WTC11 (cell line): ENCODE measurements at regions not wholly inside any gene's neighbourhood (a gene's known extent, or its start where the extent isn't known, plus 50 kb on each side); places are given as distances from the start of the nearest gene placed in this dataset.

ENCODE experiments used
- ATAC-seq: fragments of 200-7000 bp; cut with Tn5 transposase; 2 replicates; pipeline ENCODE4 v1.10.0; 2021; ENCODE audit warnings: mild to moderate bottlenecking, moderate library complexity
- CTCF ChIA-PET: fragments of 300-600 bp; sonication (Branson Sonifier 250); formaldehyde crosslinking; loops from one replicate; lab custom pipeline; 2021; ENCODE audit warnings: antibody characterized with exemption; lab: Charles Lee
- POLR2A ChIA-PET: fragments of 350-600 bp; sonication (Branson Sonifier 250); formaldehyde crosslinking; loops from one replicate; lab custom pipeline; 2021; ENCODE audit warnings: antibody characterized with exemption; lab: Charles Lee
- DNase-seq: peaks from one replicate; pipeline ENCODE4 v3.0.0; 2021; ENCODE audit warnings: low spot score
- H3K27ac Mint-ChIP-seq: 2 replicates; pipeline ENCODE4 v1.8.0; 2021; ENCODE audit warnings: mixed read lengths
- H3K27me3 Mint-ChIP-seq: 2 replicates; pipeline ENCODE4 v1.8.0; 2021; ENCODE audit warnings: low read depth, mild to moderate bottlenecking, moderate library complexity, mixed read lengths
- H3K36me3 Mint-ChIP-seq: 2 replicates; pipeline ENCODE4 v1.8.0; 2021; ENCODE audit warnings: mixed read lengths
- H3K4me1 Mint-ChIP-seq: 2 replicates; pipeline ENCODE4 v1.8.0; 2022; ENCODE audit warnings: mixed read lengths
- H3K4me3 Mint-ChIP-seq: 2 replicates; pipeline ENCODE4 v1.8.0; 2021; ENCODE audit warnings: mild to moderate bottlenecking, moderate library complexity, mixed read lengths
- H3K9me3 Mint-ChIP-seq: 2 replicates; pipeline ENCODE4 v1.8.0; 2021; ENCODE audit warnings: mixed read lengths
- ATF1 ChIP-seq: sonication (generic); formaldehyde crosslinking; IDR thresholded peaks from 2 replicates; pipeline ENCODE4 v1.8.1; 2023; ENCODE audit warnings: mild to moderate bottlenecking, moderate library complexity, missing genetic modification reagents
- FOXK1 ChIP-seq: sonication (generic); formaldehyde crosslinking; IDR thresholded peaks from 2 replicates; pipeline ENCODE4 v1.8.0; 2022; ENCODE audit warnings: mild to moderate bottlenecking, moderate library complexity, missing genetic modification reagents
- FOXP1 ChIP-seq: sonication (generic); formaldehyde crosslinking; IDR thresholded peaks from 2 replicates; pipeline ENCODE4 v1.8.0; 2022; ENCODE audit warnings: missing genetic modification reagents, mild to moderate bottlenecking, moderate library complexity, borderline replicate concordance
- JAZF1 ChIP-seq: fragments of 250-450 bp; sonication (Bioruptor Pico); IDR thresholded peaks from 2 replicates; pipeline ENCODE4 v1.9.0; 2021; ENCODE audit warnings: moderate library complexity, mild to moderate bottlenecking, inconsistent platforms
- NFYB ChIP-seq: sonication (generic); formaldehyde crosslinking; conservative IDR thresholded peaks from 2 replicates; pipeline ENCODE4 v1.8.0; 2022; ENCODE audit warnings: low read depth, missing genetic modification reagents
- OVOL2 ChIP-seq: fragments of 250-450 bp; sonication (Bioruptor Pico); IDR thresholded peaks from 2 replicates; pipeline ENCODE4 v1.9.0; 2021; ENCODE audit warnings: mild to moderate bottlenecking, borderline replicate concordance
- RELA ChIP-seq: sonication (generic); formaldehyde crosslinking; IDR thresholded peaks from 2 replicates; pipeline ENCODE4 v1.8.1; 2022; ENCODE audit warnings: missing genetic modification reagents, mild to moderate bottlenecking, borderline replicate concordance
- RORB ChIP-seq: fragments of 250-450 bp; sonication (Bioruptor Pico); IDR thresholded peaks from 2 replicates; pipeline ENCODE4 v1.9.0; 2021; ENCODE audit warnings: mild to moderate bottlenecking
- TEAD1 ChIP-seq: sonication (generic); formaldehyde crosslinking; IDR thresholded peaks from 2 replicates; pipeline ENCODE4 v1.8.0; 2022; ENCODE audit warnings: mild to moderate bottlenecking, missing genetic modification reagents
- ZNF416 ChIP-seq: fragments of 250-450 bp; sonication (Bioruptor Pico); IDR thresholded peaks from 2 replicates; pipeline ENCODE4 v1.9.0; 2021; ENCODE audit warnings: mild to moderate bottlenecking, inconsistent platforms
- ZNF423 ChIP-seq: fragments of 250-450 bp; sonication (Bioruptor Pico); IDR thresholded peaks from 2 replicates; pipeline ENCODE4 v2.1.2; 2022; ENCODE audit warnings: mild to moderate bottlenecking, moderate library complexity
- TF ChIP-seq, protein P1 (sequence below): sonication (generic); formaldehyde crosslinking; conservative IDR thresholded peaks from 2 replicates; pipeline ENCODE4 v1.8.1; 2022; ENCODE audit warnings: mild to moderate bottlenecking, missing genetic modification reagents
- TF ChIP-seq, protein P2 (sequence below): sonication (generic); formaldehyde crosslinking; IDR thresholded peaks from 2 replicates; pipeline ENCODE4 v1.8.0; 2022; ENCODE audit warnings: mild to moderate bottlenecking, missing genetic modification reagents
- TF ChIP-seq, protein P3 (sequence below): sonication (generic); formaldehyde crosslinking; IDR thresholded peaks from 2 replicates; pipeline ENCODE4 v1.8.1; 2022; ENCODE audit warnings: mild to moderate bottlenecking, moderate library complexity, missing genetic modification reagents
- TF ChIP-seq, protein P4 (sequence below): sonication (generic); formaldehyde crosslinking; IDR thresholded peaks from 2 replicates; pipeline ENCODE4 v1.8.0; 2023; ENCODE audit warnings: missing genetic modification reagents, mild to moderate bottlenecking, borderline replicate concordance
- TF ChIP-seq, protein P5 (sequence below): sonication (generic); formaldehyde crosslinking; IDR thresholded peaks from 2 replicates; pipeline ENCODE4 v1.8.1; 2023; ENCODE audit warnings: mild to moderate bottlenecking, missing genetic modification reagents, moderate library complexity

DNA sequence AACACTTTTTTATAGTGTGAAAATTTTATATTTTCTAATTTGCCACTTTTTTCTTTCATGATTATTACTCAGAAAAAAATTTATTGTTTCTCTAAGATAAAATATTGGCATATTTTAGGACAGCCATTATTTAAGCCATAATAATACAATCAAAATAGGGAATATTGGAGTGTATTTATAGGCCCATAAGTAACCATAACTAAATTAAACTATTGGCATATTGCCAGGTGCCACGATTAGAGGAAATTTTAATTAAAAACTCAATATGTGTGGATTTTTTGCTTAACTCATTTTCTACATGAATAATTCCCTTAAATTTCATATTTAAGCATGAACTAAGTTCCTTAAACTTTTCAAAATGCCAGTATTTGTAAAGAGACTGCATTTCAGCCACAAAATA lies 587.8 kb downstream of the IPMK start:
- no peak for ATAC-seq
- H3K4me1 Mint-ChIP-seq = no peaks in the 10 kb centered on the region
- ChIA-PET CTCF (interaction anchor here (0.5 kb wide), 1 partner anchor 17 kb away, joined by 4 read pairs; no protein-coding TSS in a partner anchor), POLR2A (interaction anchor here (0.6 kb wide), 1 partner anchor 1318 kb away, joined by 3 read pairs; no protein-coding TSS in a partner anchor)
- H3K36me3 Mint-ChIP-seq = no peaks in the 10 kb centered on the region
- no peaks in the 10 kb centered on the region for H3K27me3 Mint-ChIP-seq
- no peak overlapping the region for H3K4me3 Mint-ChIP-seq
- DNase-seq = no peak
- no peak overlapping the region for H3K27ac Mint-ChIP-seq
- TF ChIP-seq, protein P1, sequence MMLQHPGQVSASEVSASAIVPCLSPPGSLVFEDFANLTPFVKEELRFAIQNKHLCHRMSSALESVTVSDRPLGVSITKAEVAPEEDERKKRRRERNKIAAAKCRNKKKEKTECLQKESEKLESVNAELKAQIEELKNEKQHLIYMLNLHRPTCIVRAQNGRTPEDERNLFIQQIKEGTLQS (CRISPR knock-in tag) = no peak
- TF ChIP-seq RELA (no peak), ZNF423 (CRISPR knock-in tag) (no peak), FOXK1 (CRISPR knock-in tag) (no peak), FOXP1 (no peak), ZNF416 (CRISPR knock-in tag) (no peak), ATF1 (no peak), RORB (CRISPR knock-in tag) (no peak), NFYB (CRISPR knock-in tag) (no peak)
- TF ChIP-seq, protein P2, sequence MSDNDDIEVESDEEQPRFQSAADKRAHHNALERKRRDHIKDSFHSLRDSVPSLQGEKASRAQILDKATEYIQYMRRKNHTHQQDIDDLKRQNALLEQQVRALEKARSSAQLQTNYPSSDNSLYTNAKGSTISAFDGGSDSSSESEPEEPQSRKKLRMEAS (CRISPR knock-in tag) = no peak
- TF ChIP-seq, protein P3, sequence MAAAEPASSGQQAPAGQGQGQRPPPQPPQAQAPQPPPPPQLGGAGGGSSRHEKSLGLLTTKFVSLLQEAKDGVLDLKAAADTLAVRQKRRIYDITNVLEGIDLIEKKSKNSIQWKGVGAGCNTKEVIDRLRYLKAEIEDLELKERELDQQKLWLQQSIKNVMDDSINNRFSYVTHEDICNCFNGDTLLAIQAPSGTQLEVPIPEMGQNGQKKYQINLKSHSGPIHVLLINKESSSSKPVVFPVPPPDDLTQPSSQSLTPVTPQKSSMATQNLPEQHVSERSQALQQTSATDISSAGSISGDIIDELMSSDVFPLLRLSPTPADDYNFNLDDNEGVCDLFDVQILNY (CRISPR knock-in tag) = no peak
- H3K9me3 Mint-ChIP-seq = peaks cover 12% of the 10 kb centered on the region; the same call in 1 of the 2 replicates

DNA sequence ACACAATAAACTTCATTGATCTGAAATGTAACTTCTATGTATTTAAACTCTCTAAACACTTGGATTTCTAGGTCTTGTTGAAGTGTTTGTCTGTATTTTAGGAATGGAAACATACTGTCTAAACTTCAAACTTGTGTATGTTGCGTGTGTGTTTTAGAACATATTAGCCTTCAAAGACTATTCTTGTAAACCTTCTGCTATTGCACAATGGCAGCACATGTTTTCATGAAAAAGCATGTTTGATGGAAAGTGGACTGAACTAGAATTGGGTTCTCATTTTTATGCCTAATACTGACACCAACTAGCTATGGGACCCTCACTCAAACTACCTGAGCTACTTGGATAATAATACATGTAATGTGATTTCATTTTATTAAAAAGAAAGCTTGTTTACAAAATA lies 592.6 kb downstream of the IPMK start:
- H3K4me1 Mint-ChIP-seq = no peaks in the 10 kb centered on the region
- TF ChIP-seq TEAD1 (CRISPR knock-in tag) (no peak), OVOL2 (CRISPR knock-in tag) (no peak), JAZF1 (CRISPR knock-in tag) (no peak), RORB (CRISPR knock-in tag) (no peak)
- TF ChIP-seq, protein P3 (CRISPR knock-in tag) = no peak
- TF ChIP-seq, protein P4, sequence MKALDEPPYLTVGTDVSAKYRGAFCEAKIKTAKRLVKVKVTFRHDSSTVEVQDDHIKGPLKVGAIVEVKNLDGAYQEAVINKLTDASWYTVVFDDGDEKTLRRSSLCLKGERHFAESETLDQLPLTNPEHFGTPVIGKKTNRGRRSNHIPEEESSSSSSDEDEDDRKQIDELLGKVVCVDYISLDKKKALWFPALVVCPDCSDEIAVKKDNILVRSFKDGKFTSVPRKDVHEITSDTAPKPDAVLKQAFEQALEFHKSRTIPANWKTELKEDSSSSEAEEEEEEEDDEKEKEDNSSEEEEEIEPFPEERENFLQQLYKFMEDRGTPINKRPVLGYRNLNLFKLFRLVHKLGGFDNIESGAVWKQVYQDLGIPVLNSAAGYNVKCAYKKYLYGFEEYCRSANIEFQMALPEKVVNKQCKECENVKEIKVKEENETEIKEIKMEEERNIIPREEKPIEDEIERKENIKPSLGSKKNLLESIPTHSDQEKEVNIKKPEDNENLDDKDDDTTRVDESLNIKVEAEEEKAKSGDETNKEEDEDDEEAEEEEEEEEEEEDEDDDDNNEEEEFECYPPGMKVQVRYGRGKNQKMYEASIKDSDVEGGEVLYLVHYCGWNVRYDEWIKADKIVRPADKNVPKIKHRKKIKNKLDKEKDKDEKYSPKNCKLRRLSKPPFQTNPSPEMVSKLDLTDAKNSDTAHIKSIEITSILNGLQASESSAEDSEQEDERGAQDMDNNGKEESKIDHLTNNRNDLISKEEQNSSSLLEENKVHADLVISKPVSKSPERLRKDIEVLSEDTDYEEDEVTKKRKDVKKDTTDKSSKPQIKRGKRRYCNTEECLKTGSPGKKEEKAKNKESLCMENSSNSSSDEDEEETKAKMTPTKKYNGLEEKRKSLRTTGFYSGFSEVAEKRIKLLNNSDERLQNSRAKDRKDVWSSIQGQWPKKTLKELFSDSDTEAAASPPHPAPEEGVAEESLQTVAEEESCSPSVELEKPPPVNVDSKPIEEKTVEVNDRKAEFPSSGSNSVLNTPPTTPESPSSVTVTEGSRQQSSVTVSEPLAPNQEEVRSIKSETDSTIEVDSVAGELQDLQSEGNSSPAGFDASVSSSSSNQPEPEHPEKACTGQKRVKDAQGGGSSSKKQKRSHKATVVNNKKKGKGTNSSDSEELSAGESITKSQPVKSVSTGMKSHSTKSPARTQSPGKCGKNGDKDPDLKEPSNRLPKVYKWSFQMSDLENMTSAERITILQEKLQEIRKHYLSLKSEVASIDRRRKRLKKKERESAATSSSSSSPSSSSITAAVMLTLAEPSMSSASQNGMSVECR (CRISPR knock-in tag) = no peak
- TF ChIP-seq, protein P5, sequence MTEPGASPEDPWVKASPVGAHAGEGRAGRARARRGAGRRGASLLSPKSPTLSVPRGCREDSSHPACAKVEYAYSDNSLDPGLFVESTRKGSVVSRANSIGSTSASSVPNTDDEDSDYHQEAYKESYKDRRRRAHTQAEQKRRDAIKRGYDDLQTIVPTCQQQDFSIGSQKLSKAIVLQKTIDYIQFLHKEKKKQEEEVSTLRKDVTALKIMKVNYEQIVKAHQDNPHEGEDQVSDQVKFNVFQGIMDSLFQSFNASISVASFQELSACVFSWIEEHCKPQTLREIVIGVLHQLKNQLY (CRISPR knock-in tag) = no peak
- POLR2A ChIA-PET = interaction anchor here (0.5 kb wide), 1 partner anchor 815 kb away, joined by 5 read pairs; no protein-coding TSS in a partner anchor
- CTCF ChIA-PET = no interaction called here
- DNase-seq = no peak
- no peak for ATAC-seq
- peaks cover 19% of the 10 kb centered on the region for H3K9me3 Mint-ChIP-seq
- H3K36me3 Mint-ChIP-seq = no peaks in the 10 kb centered on the region
- no peak overlapping the region for H3K27ac Mint-ChIP-seq
- H3K27me3 Mint-ChIP-seq = no peaks in the 10 kb centered on the region
- H3K4me3 Mint-ChIP-seq = no peak overlapping the region
